Osteoblast (primary cell): ENCODE measurements at regions not wholly inside any gene's neighbourhood (a gene's known extent, or its start where the extent isn't known, plus 50 kb on each side); places are given as distances from the start of the nearest gene placed in this dataset.
A peak's percentile ranks its signal among the peaks of the same experiment; 100 is the strongest.

Experiments
- DNase-seq: peaks from one replicate; pipeline ENCODE4 v3.0.0; 2011; ENCODE audit warnings: low spot score, mixed read lengths; ENCODE audit not compliant: insufficient read length; ENCODE audit errors: missing footprints
- H2AFZ ChIP-seq: 2 replicates; pipeline ENCODE4 v1.6.0; 2011; ENCODE audit warnings: mild to moderate bottlenecking, low read length
- H3K27ac ChIP-seq: 2 replicates; pipeline ENCODE4 v1.5.1; 2011; ENCODE audit warnings: mild to moderate bottlenecking, low read depth, low read length, moderate library complexity
- H3K27me3 ChIP-seq: 2 replicates; pipeline ENCODE4 v1.6.0; 2012; ENCODE audit warnings: mild to moderate bottlenecking, control low read depth, inconsistent platforms, low read length, moderate library complexity; ENCODE audit not compliant: insufficient read depth
- H3K36me3 ChIP-seq: 2 replicates; pipeline ENCODE4 v1.5.1; 2011; ENCODE audit warnings: mild to moderate bottlenecking, low read length, control low read depth, moderate library complexity; ENCODE audit not compliant: insufficient read depth
- H3K4me1 ChIP-seq: 2 replicates; pipeline ENCODE4 v1.5.1; 2011; ENCODE audit warnings: mild to moderate bottlenecking, low read length, control low read depth, moderate library complexity; ENCODE audit not compliant: insufficient read depth
- H3K4me2 ChIP-seq: 2 replicates; pipeline ENCODE4 v1.6.0; 2011; ENCODE audit warnings: mild to moderate bottlenecking, low read length; ENCODE audit not compliant: insufficient read depth
- H3K4me3 ChIP-seq: fragments of 200-600 bp; sonication (generic); 3 replicates; pipeline ENCODE4 v1.5.1; 2012; ENCODE audit warnings: mild to moderate bottlenecking, low read length, inconsistent platforms; ENCODE audit not compliant: insufficient read depth
- H3K79me2 ChIP-seq: 2 replicates; pipeline ENCODE4 v1.6.0; 2012; ENCODE audit warnings: mild to moderate bottlenecking, low read length, control low read depth, inconsistent platforms; ENCODE audit not compliant: insufficient read depth
- H3K9me3 ChIP-seq: 2 replicates; pipeline ENCODE4 v1.5.1; 2011; ENCODE audit warnings: low read depth, low read length, control low read depth
- H4K20me1 ChIP-seq: 2 replicates; pipeline ENCODE4 v1.6.0; 2012; ENCODE audit warnings: mild to moderate bottlenecking, low read length, control low read depth; ENCODE audit not compliant: insufficient read depth
- TF ChIP-seq, protein P1 (sequence below): IDR thresholded peaks from 2 replicates; pipeline ENCODE4 v1.5.1; 2011; ENCODE audit warnings: mild to moderate bottlenecking, low read depth, low read length, moderate library complexity; ENCODE audit errors: extremely low read depth

GRCh38 chr5:96228408-96228807 is 204.6 kb downstream of the PCSK1 start:
- H3K36me3 ChIP-seq = no peaks in the 10 kb centered on the region
- H4K20me1 ChIP-seq = no peaks in the 10 kb centered on the region
- H3K79me2 ChIP-seq = no peaks in the 10 kb centered on the region
- no peak for DNase-seq
- no peak overlapping the region for H3K4me3 ChIP-seq
- peaks cover 26% of the 10 kb centered on the region for H3K4me1 ChIP-seq
- no peaks in the 10 kb centered on the region for H3K27me3 ChIP-seq
- TF ChIP-seq, protein P1, sequence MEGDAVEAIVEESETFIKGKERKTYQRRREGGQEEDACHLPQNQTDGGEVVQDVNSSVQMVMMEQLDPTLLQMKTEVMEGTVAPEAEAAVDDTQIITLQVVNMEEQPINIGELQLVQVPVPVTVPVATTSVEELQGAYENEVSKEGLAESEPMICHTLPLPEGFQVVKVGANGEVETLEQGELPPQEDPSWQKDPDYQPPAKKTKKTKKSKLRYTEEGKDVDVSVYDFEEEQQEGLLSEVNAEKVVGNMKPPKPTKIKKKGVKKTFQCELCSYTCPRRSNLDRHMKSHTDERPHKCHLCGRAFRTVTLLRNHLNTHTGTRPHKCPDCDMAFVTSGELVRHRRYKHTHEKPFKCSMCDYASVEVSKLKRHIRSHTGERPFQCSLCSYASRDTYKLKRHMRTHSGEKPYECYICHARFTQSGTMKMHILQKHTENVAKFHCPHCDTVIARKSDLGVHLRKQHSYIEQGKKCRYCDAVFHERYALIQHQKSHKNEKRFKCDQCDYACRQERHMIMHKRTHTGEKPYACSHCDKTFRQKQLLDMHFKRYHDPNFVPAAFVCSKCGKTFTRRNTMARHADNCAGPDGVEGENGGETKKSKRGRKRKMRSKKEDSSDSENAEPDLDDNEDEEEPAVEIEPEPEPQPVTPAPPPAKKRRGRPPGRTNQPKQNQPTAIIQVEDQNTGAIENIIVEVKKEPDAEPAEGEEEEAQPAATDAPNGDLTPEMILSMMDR = no peak
- H3K27ac ChIP-seq = peak overlapping the region; percentile 95
- H3K4me2 ChIP-seq = no peak overlapping the region
- no peaks in the 10 kb centered on the region for H3K9me3 ChIP-seq
- no peak overlapping the region for H2AFZ ChIP-seq

- peak overlapping the region; percentile 95 for H3K27ac ChIP-seq
- H3K4me3 ChIP-seq = no peak overlapping the region
- H4K20me1 ChIP-seq = no peaks in the 10 kb centered on the region
- no peaks in the 10 kb centered on the region for H3K9me3 ChIP-seq
- no peaks in the 10 kb centered on the region for H3K79me2 ChIP-seq
- H2AFZ ChIP-seq = no peak overlapping the region
- peaks cover 26% of the 10 kb centered on the region for H3K4me1 ChIP-seq
- H3K36me3 ChIP-seq = no peaks in the 10 kb centered on the region
- peak overlapping the region; percentile 65 for H3K4me2 ChIP-seq
- no peaks in the 10 kb centered on the region for H3K27me3 ChIP-seq
- no peak for DNase-seq
- TF ChIP-seq, protein P1 = no peak
Measured at GRCh38 chr5:96227957-96228356, 205.1 kb downstream of the PCSK1 start.

GRCh38 chr5:96226941-96227552 is 206.0 kb downstream of the PCSK1 start:
- Histone ChIP-seq H3K4me2 (peak overlapping the region; percentile 65), H3K27me3 (no peaks in the 10 kb centered on the region), H3K79me2 (no peaks in the 10 kb centered on the region), H4K20me1 (no peaks in the 10 kb centered on the region), H3K36me3 (no peaks in the 10 kb centered on the region), H3K4me1 (peaks cover 26% of the 10 kb centered on the region), H2AFZ (peak overlapping the region; percentile 11), H3K9me3 (no peaks in the 10 kb centered on the region), H3K4me3 (peak overlapping the region; percentile 24), H3K27ac (peak overlapping the region; percentile 95)
- DNase-seq = peak; percentile 30
- TF ChIP-seq, protein P1 = no peak

DNA sequence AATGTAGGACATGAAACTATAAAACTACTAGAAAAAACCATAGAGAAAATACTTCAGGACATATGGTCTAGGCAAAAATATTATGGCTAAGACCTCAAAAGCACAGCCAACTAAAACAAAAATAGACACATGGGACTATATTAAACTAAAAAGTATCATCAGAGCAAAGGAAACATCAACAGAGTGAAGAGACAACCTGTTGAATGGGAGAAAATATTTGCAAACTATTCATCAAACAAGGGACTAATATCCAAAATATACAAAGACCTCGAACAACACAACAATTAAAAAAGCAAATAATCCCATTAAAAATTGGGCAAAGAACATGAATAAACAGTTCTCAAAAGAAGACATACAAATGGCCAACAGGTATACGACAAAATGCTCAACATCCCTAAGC is 210.9 kb downstream of the PCSK1 start:
- no peak overlapping the region for H3K4me2 ChIP-seq
- H3K27me3 ChIP-seq = no peaks in the 10 kb centered on the region
- no peaks in the 10 kb centered on the region for H4K20me1 ChIP-seq
- H3K4me1 ChIP-seq = peaks cover 31% of the 10 kb centered on the region
- H2AFZ ChIP-seq = no peak overlapping the region
- no peaks in the 10 kb centered on the region for H3K9me3 ChIP-seq
- TF ChIP-seq, protein P1 = no peak
- H3K36me3 ChIP-seq = no peaks in the 10 kb centered on the region
- H3K27ac ChIP-seq = no peak overlapping the region
- no peak for DNase-seq
- H3K4me3 ChIP-seq = no peak overlapping the region
- H3K79me2 ChIP-seq = no peaks in the 10 kb centered on the region
